ENCODE measurements at regions not wholly inside any gene's neighbourhood (a gene's known extent, or its start where the extent isn't known, plus 50 kb on each side); places are given as distances from the start of the nearest gene placed in this dataset.

- POLR2A ChIA-PET = interaction anchor here (2.0 kb wide), 1 partner anchor 30 kb away, joined by 5 read pairs; no protein-coding TSS in a partner anchor
- intact Hi-C loops (cut with micrococcal nuclease) = no loop called here
- no peak overlapping the region for H3K27ac Mint-ChIP-seq (ENCODE audit: low read depth, unreplicated experiment)
- H3K4me3 Mint-ChIP-seq (ENCODE audit: unreplicated experiment) = no peak overlapping the region
- DNase-seq (ENCODE audit: unreplicated experiment) = no peak
- CTCF ChIA-PET = interaction anchor here (0.5 to 1.7 kb wide), 4 partner anchors 9 to 247 kb away, joined by 3 to 4 read pairs (median 4); no protein-coding TSS in a partner anchor
- H3K9me3 Mint-ChIP-seq (ENCODE audit: unreplicated experiment) = no peaks in the 10 kb centered on the region
- no peak for TF ChIP-seq CTCF (IDR thresholded peaks at IDR 0.05; ENCODE audit: unreplicated experiment)
- peaks cover 10% of the 10 kb centered on the region for H3K4me1 Mint-ChIP-seq (ENCODE audit: insufficient read depth, unreplicated experiment)
- no peaks in the 10 kb centered on the region for H3K27me3 Mint-ChIP-seq (ENCODE audit: insufficient read depth, unreplicated experiment)
- H3K36me3 Mint-ChIP-seq (ENCODE audit: insufficient read depth, unreplicated experiment) = no peaks in the 10 kb centered on the region
- no TSS peak for BruUV-seq (replicated peaks)
These were observed 57.9 kb upstream of the EPC2 start for GRCh38 chr2:148586522-148587128.

- Mint-ChIP-seq H3K27me3 (ENCODE audit: insufficient read depth, unreplicated experiment) (no peaks in the 10 kb centered on the region), H3K27ac (ENCODE audit: low read depth, unreplicated experiment) (no peak overlapping the region), H3K4me1 (ENCODE audit: insufficient read depth, unreplicated experiment) (peaks cover 16% of the 10 kb centered on the region), H3K4me3 (ENCODE audit: unreplicated experiment) (no peak overlapping the region), H3K9me3 (ENCODE audit: unreplicated experiment) (no peaks in the 10 kb centered on the region), H3K36me3 (ENCODE audit: insufficient read depth, unreplicated experiment) (no peaks in the 10 kb centered on the region)
- no TSS peak for BruUV-seq (replicated peaks)
- ChIA-PET CTCF (interaction anchor here (1.1 kb wide), 1 partner anchor 400 kb away, joined by 3 read pairs; no protein-coding TSS in a partner anchor), POLR2A (no interaction called here)
- DNase-seq (ENCODE audit: unreplicated experiment) = no peak
- no peak for TF ChIP-seq CTCF (IDR thresholded peaks at IDR 0.05; ENCODE audit: unreplicated experiment)
- intact Hi-C loops (cut with micrococcal nuclease) = no loop called here
These were observed 53.9 kb upstream of the EPC2 start for GRCh38 chr2:148590612-148591011.

- Mint-ChIP-seq H3K4me3 (ENCODE audit: unreplicated experiment) (no peak overlapping the region), H3K4me1 (ENCODE audit: insufficient read depth, unreplicated experiment) (peaks cover 16% of the 10 kb centered on the region), H3K9me3 (ENCODE audit: unreplicated experiment) (no peaks in the 10 kb centered on the region), H3K27ac (ENCODE audit: low read depth, unreplicated experiment) (no peak overlapping the region), H3K36me3 (ENCODE audit: insufficient read depth, unreplicated experiment) (no peaks in the 10 kb centered on the region), H3K27me3 (ENCODE audit: insufficient read depth, unreplicated experiment) (no peaks in the 10 kb centered on the region)
- ChIA-PET POLR2A (interaction anchor here (3.0 kb wide), 1 partner anchor 51 kb away, joined by 15 read pairs; no protein-coding TSS in a partner anchor), CTCF (no interaction called here)
- intact Hi-C loops (cut with micrococcal nuclease) = no loop called here
- TF ChIP-seq CTCF (IDR thresholded peaks at IDR 0.05; ENCODE audit: unreplicated experiment) = no peak
- no TSS peak for BruUV-seq (replicated peaks)
- DNase-seq (ENCODE audit: unreplicated experiment) = no peak
These were observed 51.8 kb upstream of the EPC2 start for GRCh38 chr2:148592791-148593190.

- no peaks in the 10 kb centered on the region for H3K36me3 Mint-ChIP-seq (ENCODE audit: insufficient read depth, unreplicated experiment)
- H3K27ac Mint-ChIP-seq (ENCODE audit: low read depth, unreplicated experiment) = no peak overlapping the region
- intact Hi-C loops (cut with micrococcal nuclease) = no loop called here
- no TSS peak for BruUV-seq (replicated peaks)
- CTCF ChIA-PET = interaction anchor here (1.6 kb wide), 1 partner anchor 10 kb away, joined by 6 read pairs; no protein-coding TSS in a partner anchor
- no peaks in the 10 kb centered on the region for H3K9me3 Mint-ChIP-seq (ENCODE audit: unreplicated experiment)
- H3K27me3 Mint-ChIP-seq (ENCODE audit: insufficient read depth, unreplicated experiment) = no peaks in the 10 kb centered on the region
- POLR2A ChIA-PET = interaction anchor here (3.0 kb wide), 1 partner anchor 50 kb away, joined by 15 read pairs; no protein-coding TSS in a partner anchor
- H3K4me3 Mint-ChIP-seq (ENCODE audit: unreplicated experiment) = no peak overlapping the region
- TF ChIP-seq CTCF (IDR thresholded peaks at IDR 0.05; ENCODE audit: unreplicated experiment) = no peak
- H3K4me1 Mint-ChIP-seq (ENCODE audit: insufficient read depth, unreplicated experiment) = peaks cover 16% of the 10 kb centered on the region
- DNase-seq (ENCODE audit: unreplicated experiment) = peak; percentile 42
These were observed 51.1 kb upstream of the EPC2 start for GRCh38 chr2:148593421-148593820.
